ENCODE measurements at regions not wholly inside any gene's neighbourhood (a gene's known extent, or its start where the extent isn't known, plus 50 kb on each side); places are given as distances from the start of the nearest gene placed in this dataset.

GRCh38 chr7:9785211-9785610 lies 1188.5 kb upstream of the PHF14 start:
- Histone ChIP-seq H3K4me3 (no peak overlapping the region), H3K36me3 (ENCODE audit: low read depth) (no peaks in the 10 kb centered on the region), H3K9me3 (peaks cover 38% of the 10 kb centered on the region), H3K4me1 (ENCODE audit: low read depth) (no peaks in the 10 kb centered on the region)
- no peak for DNase-seq
- no peak for ATAC-seq
- TF ChIP-seq CTCF (IDR thresholded peaks at IDR 0.05): no peak
- intact Hi-C loops (cut with DNase I, micrococcal nuclease): no loop called here

- no peaks in the 10 kb centered on the region for H3K36me3 ChIP-seq (ENCODE audit: low read depth)
- TF ChIP-seq CTCF (IDR thresholded peaks at IDR 0.05): no peak
- peaks cover 28% of the 10 kb centered on the region for H3K9me3 ChIP-seq
- H3K4me1 ChIP-seq (ENCODE audit: low read depth): no peaks in the 10 kb centered on the region
- DNase-seq (no peak), ATAC-seq (no peak)
- intact Hi-C loops (cut with DNase I, micrococcal nuclease): no loop called here
- H3K4me3 ChIP-seq: no peak overlapping the region
Observed at GRCh38 chr7:9796241-9796640, 1177.4 kb upstream of the PHF14 start.

DNA sequence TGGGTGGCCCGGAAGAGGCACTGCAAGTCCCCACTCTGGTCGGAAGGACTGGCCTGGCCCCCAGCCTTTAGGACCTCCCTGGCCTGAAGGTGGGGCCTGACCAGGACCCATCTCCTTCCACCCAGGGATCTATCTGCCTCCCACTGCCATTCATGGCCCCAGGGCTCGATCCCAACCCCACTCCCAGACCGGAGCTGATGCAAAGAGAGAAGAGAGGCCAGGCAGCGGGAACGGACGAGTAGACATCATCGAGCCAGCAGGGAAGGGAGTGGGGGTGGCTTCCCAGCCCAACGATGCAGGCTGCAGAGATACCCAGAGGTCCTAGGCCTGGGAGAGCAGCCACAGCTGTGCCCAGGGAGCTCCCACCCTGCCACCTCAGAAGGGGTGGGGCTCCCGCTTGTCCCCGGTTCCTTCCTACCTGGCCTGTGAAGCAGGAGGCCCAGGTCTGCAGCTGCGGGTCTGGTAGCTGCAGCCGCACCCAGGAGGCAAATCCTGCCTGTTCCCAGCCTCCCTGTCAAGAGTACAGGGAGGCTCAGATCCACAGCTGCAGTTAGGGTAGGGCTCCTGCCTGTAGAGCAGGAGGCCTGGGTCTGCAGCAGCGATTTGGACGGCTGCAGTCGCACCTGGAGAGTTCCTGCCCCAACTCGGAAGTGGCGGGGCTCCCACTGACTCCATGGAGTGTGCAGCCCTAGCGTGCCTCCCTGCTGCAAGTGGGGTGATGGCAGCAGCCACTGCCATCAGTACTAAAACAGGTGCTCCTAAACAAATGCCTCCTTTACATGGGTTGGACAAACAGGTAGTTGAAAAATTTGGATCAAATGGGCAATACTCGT lies 1151.0 kb upstream of the PHF14 start:
- Histone ChIP-seq H3K36me3 (ENCODE audit: low read depth) (no peaks in the 10 kb centered on the region), H3K4me1 (ENCODE audit: low read depth) (no peaks in the 10 kb centered on the region), H3K4me3 (no peak overlapping the region), H3K9me3 (peaks cover 45% of the 10 kb centered on the region)
- no peak for TF ChIP-seq CTCF (IDR thresholded peaks at IDR 0.05)
- DNase-seq (no peak), ATAC-seq (no peak)
- intact Hi-C loops (cut with DNase I, micrococcal nuclease): no loop called here

GRCh38 chr7:9835199-9835598 lies 1138.5 kb upstream of the PHF14 start:
- Histone ChIP-seq H3K4me1 (ENCODE audit: low read depth) (no peaks in the 10 kb centered on the region), H3K36me3 (ENCODE audit: low read depth) (no peaks in the 10 kb centered on the region), H3K9me3 (peaks cover 17% of the 10 kb centered on the region), H3K4me3 (no peak overlapping the region)
- no peak for TF ChIP-seq CTCF (IDR thresholded peaks at IDR 0.05)
- DNase-seq (no peak), ATAC-seq (no peak)
- intact Hi-C loops (cut with DNase I, micrococcal nuclease): no loop called here

- TF ChIP-seq CTCF (IDR thresholded peaks at IDR 0.05): no peak
- DNase-seq (no peak), ATAC-seq (no peak)
- no peaks in the 10 kb centered on the region for H3K4me1 ChIP-seq (ENCODE audit: low read depth)
- intact Hi-C loops (cut with DNase I, micrococcal nuclease): no loop called here
- no peak overlapping the region for H3K4me3 ChIP-seq
- no peaks in the 10 kb centered on the region for H3K36me3 ChIP-seq (ENCODE audit: low read depth)
- peaks cover 10% of the 10 kb centered on the region for H3K9me3 ChIP-seq
Observed at GRCh38 chr7:9836671-9837070, 1137.0 kb upstream of the PHF14 start.
